Suprapubic skin (tissue), 3 donors: ENCODE measurements at regions not wholly inside any gene's neighbourhood (a gene's known extent, or its start where the extent isn't known, plus 50 kb on each side); places are given as distances from the start of the nearest gene placed in this dataset.

Experiments
- EP300 ChIP-seq: sonication (generic); formaldehyde crosslinking; IDR thresholded peaks from one replicate; pipeline ENCODE4 v1.6.1; 2017; ENCODE audit warnings: antibody characterized with exemption
- TF ChIP-seq, protein P1 (sequence below), 2 donors: fragments of 200-600 bp in 1 of 2; fragments of 450-650 bp in 1 of 2; sonication (generic) in 1 of 2; IDR thresholded peaks; one replicate each; pipeline ENCODE4 v1.5.1; 2016 to 2019; ENCODE audit warnings: antibody characterized with exemption in 2 of 2, mild to moderate bottlenecking in 1 of 2, moderate library complexity in 1 of 2

DNA sequence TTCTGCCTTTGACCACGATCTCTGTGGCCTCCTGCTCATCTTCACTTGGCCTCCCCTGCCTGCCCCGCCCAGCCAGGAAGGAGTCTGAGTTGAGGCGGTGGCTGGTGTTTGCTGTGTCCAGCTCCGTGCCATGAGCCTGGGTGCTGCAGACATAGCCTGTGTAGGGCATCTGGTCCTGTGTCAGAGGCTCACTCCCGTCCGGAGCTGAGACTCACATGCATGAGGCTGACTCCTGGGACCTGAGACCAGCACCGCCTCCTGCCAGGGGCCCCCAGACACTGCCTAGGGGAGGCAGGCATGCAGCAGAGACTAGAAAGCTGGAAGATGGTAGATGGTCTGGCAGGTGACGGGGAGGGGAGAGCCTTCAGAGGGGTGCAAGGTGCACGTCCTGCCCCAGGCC lies 52.2 kb upstream of the TTC34 start:
- TF ChIP-seq, protein P1, sequence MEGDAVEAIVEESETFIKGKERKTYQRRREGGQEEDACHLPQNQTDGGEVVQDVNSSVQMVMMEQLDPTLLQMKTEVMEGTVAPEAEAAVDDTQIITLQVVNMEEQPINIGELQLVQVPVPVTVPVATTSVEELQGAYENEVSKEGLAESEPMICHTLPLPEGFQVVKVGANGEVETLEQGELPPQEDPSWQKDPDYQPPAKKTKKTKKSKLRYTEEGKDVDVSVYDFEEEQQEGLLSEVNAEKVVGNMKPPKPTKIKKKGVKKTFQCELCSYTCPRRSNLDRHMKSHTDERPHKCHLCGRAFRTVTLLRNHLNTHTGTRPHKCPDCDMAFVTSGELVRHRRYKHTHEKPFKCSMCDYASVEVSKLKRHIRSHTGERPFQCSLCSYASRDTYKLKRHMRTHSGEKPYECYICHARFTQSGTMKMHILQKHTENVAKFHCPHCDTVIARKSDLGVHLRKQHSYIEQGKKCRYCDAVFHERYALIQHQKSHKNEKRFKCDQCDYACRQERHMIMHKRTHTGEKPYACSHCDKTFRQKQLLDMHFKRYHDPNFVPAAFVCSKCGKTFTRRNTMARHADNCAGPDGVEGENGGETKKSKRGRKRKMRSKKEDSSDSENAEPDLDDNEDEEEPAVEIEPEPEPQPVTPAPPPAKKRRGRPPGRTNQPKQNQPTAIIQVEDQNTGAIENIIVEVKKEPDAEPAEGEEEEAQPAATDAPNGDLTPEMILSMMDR (IDR thresholded peaks at IDR 0.05), result no peak
- no peak for TF ChIP-seq EP300
